PFSK-1 (cell line): ENCODE measurements at regions not wholly inside any gene's neighbourhood (a gene's known extent, or its start where the extent isn't known, plus 50 kb on each side); places are given as distances from the start of the nearest gene placed in this dataset.

Experiments used
- POLR2AphosphoS5 ChIP-seq: IDR thresholded peaks from 2 replicates; pipeline ENCODE4 v1.6.1; 2012; ENCODE audit warnings: low read depth, mild to moderate bottlenecking, control low read depth, low read length, moderate library complexity
- SIN3A ChIP-seq: IDR thresholded peaks from 2 replicates; pipeline ENCODE4 v1.6.1; 2012; ENCODE audit warnings: mild to moderate bottlenecking, low read length, moderate library complexity, borderline replicate concordance; ENCODE audit not compliant: insufficient read depth
- TAF1 ChIP-seq: IDR thresholded peaks from 2 replicates; pipeline ENCODE4 v1.6.1; 2012; ENCODE audit warnings: low read length, control low read depth, borderline replicate concordance; ENCODE audit not compliant: insufficient read depth
- TF ChIP-seq, protein P1 (sequence below), 2 experiments: IDR thresholded peaks; 2 replicates each; pipeline versions ENCODE4 v1.6.1 to v1.8.0; 2011 to 2012; ENCODE audit warnings: low read depth in 2 of 2, low read length in 2 of 2, control low read depth in 1 of 2, inconsistent platforms in 1 of 2, mild to moderate bottlenecking in 1 of 2, moderate library complexity in 1 of 2; ENCODE audit not compliant: insufficient read depth in 1 of 2

- TF ChIP-seq POLR2AphosphoS5 (no peak), TAF1 (no peak), SIN3A (no peak)
- TF ChIP-seq, protein P1, sequence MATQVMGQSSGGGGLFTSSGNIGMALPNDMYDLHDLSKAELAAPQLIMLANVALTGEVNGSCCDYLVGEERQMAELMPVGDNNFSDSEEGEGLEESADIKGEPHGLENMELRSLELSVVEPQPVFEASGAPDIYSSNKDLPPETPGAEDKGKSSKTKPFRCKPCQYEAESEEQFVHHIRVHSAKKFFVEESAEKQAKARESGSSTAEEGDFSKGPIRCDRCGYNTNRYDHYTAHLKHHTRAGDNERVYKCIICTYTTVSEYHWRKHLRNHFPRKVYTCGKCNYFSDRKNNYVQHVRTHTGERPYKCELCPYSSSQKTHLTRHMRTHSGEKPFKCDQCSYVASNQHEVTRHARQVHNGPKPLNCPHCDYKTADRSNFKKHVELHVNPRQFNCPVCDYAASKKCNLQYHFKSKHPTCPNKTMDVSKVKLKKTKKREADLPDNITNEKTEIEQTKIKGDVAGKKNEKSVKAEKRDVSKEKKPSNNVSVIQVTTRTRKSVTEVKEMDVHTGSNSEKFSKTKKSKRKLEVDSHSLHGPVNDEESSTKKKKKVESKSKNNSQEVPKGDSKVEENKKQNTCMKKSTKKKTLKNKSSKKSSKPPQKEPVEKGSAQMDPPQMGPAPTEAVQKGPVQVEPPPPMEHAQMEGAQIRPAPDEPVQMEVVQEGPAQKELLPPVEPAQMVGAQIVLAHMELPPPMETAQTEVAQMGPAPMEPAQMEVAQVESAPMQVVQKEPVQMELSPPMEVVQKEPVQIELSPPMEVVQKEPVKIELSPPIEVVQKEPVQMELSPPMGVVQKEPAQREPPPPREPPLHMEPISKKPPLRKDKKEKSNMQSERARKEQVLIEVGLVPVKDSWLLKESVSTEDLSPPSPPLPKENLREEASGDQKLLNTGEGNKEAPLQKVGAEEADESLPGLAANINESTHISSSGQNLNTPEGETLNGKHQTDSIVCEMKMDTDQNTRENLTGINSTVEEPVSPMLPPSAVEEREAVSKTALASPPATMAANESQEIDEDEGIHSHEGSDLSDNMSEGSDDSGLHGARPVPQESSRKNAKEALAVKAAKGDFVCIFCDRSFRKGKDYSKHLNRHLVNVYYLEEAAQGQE (IDR thresholded peaks at IDR 0.05; ENCODE audit: insufficient read depth in 1 of 2, low read depth in 2 of 2, low read length in 2 of 2) = no peak
Measured at GRCh38 chr3:103787164-103787871, 1352.5 kb downstream of the ZPLD1 start.
